Neural cell (in vitro differentiated cells): ENCODE measurements at regions not wholly inside any gene's neighbourhood (a gene's known extent, or its start where the extent isn't known, plus 50 kb on each side); places are given as distances from the start of the nearest gene placed in this dataset.

Experiments used
- H2AFZ ChIP-seq: fragments of 200-600, 300-800 bp; sonication (generic), shearing (Covaris generic); 2 replicates; pipeline ENCODE4 v1.6.0; 2014; ENCODE audit warnings: low read depth, mild to moderate bottlenecking, antibody characterized with exemption, low read length, moderate library complexity
- H3F3A ChIP-seq: fragments of 200-600 bp; shearing (Covaris generic); 2 replicates; pipeline ENCODE4 v1.6.1; 2016; ENCODE audit warnings: mild to moderate bottlenecking, moderate library complexity, mixed read lengths, antibody characterized with exemption, low read length; ENCODE audit not compliant: insufficient read depth, poor library complexity, severe bottlenecking
- H3K27ac ChIP-seq: fragments of 200-600, 300-800 bp; sonication (generic), shearing (Covaris generic); 2 replicates; pipeline ENCODE4 v1.5.1; 2014; ENCODE audit warnings: mild to moderate bottlenecking, low read length, moderate library complexity
- H3K27me3 ChIP-seq: fragments of 300-800, 200-600 bp; sonication (generic), shearing (Covaris generic); 2 replicates; pipeline ENCODE4 v1.6.0; 2014; ENCODE audit warnings: mild to moderate bottlenecking, low read depth, low read length, moderate library complexity; ENCODE audit not compliant: insufficient read depth
- H3K36me3 ChIP-seq: fragments of 300-800, 200-600 bp; sonication (generic), shearing (Covaris generic); 2 replicates; pipeline ENCODE4 v1.5.1; 2014; ENCODE audit warnings: mild to moderate bottlenecking, antibody characterized with exemption, low read length, moderate library complexity; ENCODE audit not compliant: insufficient read depth
- H3K4me2 ChIP-seq: fragments of 300-800, 200-600 bp; sonication (generic), shearing (Covaris generic); 2 replicates; pipeline ENCODE4 v1.6.0; 2014; ENCODE audit warnings: mild to moderate bottlenecking, low read length
- H3K4me3 ChIP-seq: fragments of 300-800, 200-600 bp; sonication (generic), shearing (Covaris generic); 2 replicates; pipeline ENCODE4 v1.5.1; 2014; ENCODE audit warnings: mild to moderate bottlenecking, low read length, moderate library complexity
- H3K79me2 ChIP-seq: fragments of 200-600 bp; shearing (Covaris generic); replicated peaks from 2 replicates; pipeline ENCODE4 v1.6.0; 2014; ENCODE audit warnings: mild to moderate bottlenecking, low read length, moderate library complexity; ENCODE audit not compliant: insufficient read depth
- H3K9ac ChIP-seq: fragments of 300-800, 200-600 bp; sonication (generic), shearing (Covaris generic); 2 replicates; pipeline ENCODE4 v1.6.1; 2016; ENCODE audit warnings: mild to moderate bottlenecking, low read length, mixed read lengths
- H3K9me2 ChIP-seq: fragments of 200-600 bp; shearing (Covaris generic); 2 replicates; pipeline ENCODE4 v1.6.1; 2016; ENCODE audit warnings: mild to moderate bottlenecking, low read length, mixed read lengths; ENCODE audit not compliant: insufficient read depth
- H3K9me3 ChIP-seq: fragments of 200-600, 300-800 bp; sonication (generic), shearing (Covaris generic); 2 replicates; pipeline ENCODE4 v1.6.1; 2016; ENCODE audit warnings: mild to moderate bottlenecking, mixed run types, low read length, moderate library complexity, mixed read lengths
- H4K20me1 ChIP-seq: fragments of 200-600 bp; shearing (Covaris generic); 2 replicates; pipeline ENCODE4 v1.6.1; 2016; ENCODE audit warnings: mild to moderate bottlenecking, mixed run types; ENCODE audit not compliant: insufficient read depth
- CTCF ChIP-seq: fragments of 450-650 bp; IDR thresholded peaks from 2 replicates; pipeline ENCODE4 v1.5.1; 2014; ENCODE audit warnings: antibody characterized with exemption, mild to moderate bottlenecking, moderate library complexity; ENCODE audit not compliant: poor library complexity, severe bottlenecking
- EP300 ChIP-seq: fragments of 450-650 bp; conservative IDR thresholded peaks from 2 replicates; pipeline ENCODE4 v1.6.1; 2014; ENCODE audit warnings: antibody characterized with exemption, mild to moderate bottlenecking, moderate library complexity; ENCODE audit not compliant: poor library complexity, severe bottlenecking
- EZH2 ChIP-seq: fragments of 200-600, 300-800 bp; shearing (Covaris generic), sonication (generic); IDR thresholded peaks from 2 replicates; pipeline ENCODE4 v1.6.1; 2014; ENCODE audit warnings: antibody characterized with exemption, low read length, borderline replicate concordance, mild to moderate bottlenecking; ENCODE audit not compliant: insufficient read depth, poor library complexity, severe bottlenecking
- MXI1 ChIP-seq: fragments of 450-650 bp; conservative IDR thresholded peaks from 2 replicates; pipeline ENCODE4 v1.6.1; 2014; ENCODE audit warnings: antibody characterized with exemption, mild to moderate bottlenecking; ENCODE audit not compliant: poor library complexity, severe bottlenecking
- POLR2AphosphoS5 ChIP-seq: IDR thresholded peaks from 2 replicates; pipeline ENCODE4 v1.6.1; 2012
- RAD21 ChIP-seq: fragments of 450-650 bp; conservative IDR thresholded peaks from 2 replicates; pipeline ENCODE4 v1.6.1; 2014; ENCODE audit warnings: antibody characterized with exemption, mild to moderate bottlenecking, moderate library complexity
- SMC3 ChIP-seq: fragments of 450-650 bp; conservative IDR thresholded peaks from 2 replicates; pipeline ENCODE4 v1.6.1; 2014; ENCODE audit warnings: antibody characterized with exemption, mild to moderate bottlenecking, moderate library complexity; ENCODE audit not compliant: poor library complexity
- TAF1 ChIP-seq: IDR thresholded peaks from 2 replicates; pipeline ENCODE4 v1.6.1; 2012; ENCODE audit warnings: low read depth
- TF ChIP-seq, protein P1 (sequence below): IDR thresholded peaks from 2 replicates; pipeline ENCODE4 v1.6.1; 2012; ENCODE audit warnings: borderline replicate concordance

- Histone ChIP-seq H3F3A (no peaks in the 10 kb centered on the region), H3K4me2 (no peak overlapping the region), H3K9ac (no peak overlapping the region), H2AFZ (no peak overlapping the region), H3K9me3 (no peaks in the 10 kb centered on the region), H3K4me3 (no peak overlapping the region), H3K36me3 (no peaks in the 10 kb centered on the region), H3K79me2 (no peaks in the 10 kb centered on the region), H3K9me2 (no peaks in the 10 kb centered on the region), H3K27me3 (no peaks in the 10 kb centered on the region), H3K27ac (no peak overlapping the region), H4K20me1 (no peaks in the 10 kb centered on the region)
- no peak for TF ChIP-seq EZH2
These were observed 106.3 kb downstream of the OGFRL1 start for GRCh38 chr6:71394926-71395325.

DNA sequence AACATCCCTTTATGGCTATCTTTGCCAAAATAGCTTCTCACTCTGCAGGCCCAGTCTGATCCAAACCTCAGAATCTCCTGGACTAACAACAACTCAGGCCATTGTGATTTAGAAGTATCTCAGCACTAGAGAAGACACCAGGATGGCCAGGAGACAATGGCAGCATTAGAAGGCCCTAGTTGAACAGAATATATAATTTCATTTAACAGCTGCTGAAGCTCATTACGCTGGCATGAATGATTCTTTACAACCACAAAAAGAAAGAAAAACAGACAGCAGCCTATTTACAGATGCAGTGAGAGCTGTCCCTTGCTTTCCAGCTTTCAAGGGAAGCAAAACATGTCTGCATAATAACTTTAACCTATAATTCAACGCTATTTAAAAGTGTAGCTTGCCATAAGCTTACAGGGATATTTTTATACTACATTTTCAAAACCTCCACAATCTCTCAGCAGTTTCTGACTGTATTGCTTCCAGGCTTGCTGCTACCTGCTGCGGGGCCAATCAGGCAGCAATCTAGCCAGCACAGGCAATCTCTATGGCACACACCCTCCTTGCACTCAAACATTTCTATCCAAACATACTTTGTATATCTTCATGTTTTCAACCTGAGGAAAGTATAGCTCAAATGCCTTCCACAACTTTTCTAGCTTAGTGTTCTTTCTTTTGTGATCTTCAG, 107.3 kb downstream of the OGFRL1 start:
- H3K9me2 ChIP-seq, result no peaks in the 10 kb centered on the region
- TF ChIP-seq CTCF (no peak), SMC3 (no peak), EP300 (no peak), RAD21 (no peak), MXI1 (no peak), TAF1 (no peak), POLR2AphosphoS5 (no peak), EZH2 (no peak)
- TF ChIP-seq, protein P1, sequence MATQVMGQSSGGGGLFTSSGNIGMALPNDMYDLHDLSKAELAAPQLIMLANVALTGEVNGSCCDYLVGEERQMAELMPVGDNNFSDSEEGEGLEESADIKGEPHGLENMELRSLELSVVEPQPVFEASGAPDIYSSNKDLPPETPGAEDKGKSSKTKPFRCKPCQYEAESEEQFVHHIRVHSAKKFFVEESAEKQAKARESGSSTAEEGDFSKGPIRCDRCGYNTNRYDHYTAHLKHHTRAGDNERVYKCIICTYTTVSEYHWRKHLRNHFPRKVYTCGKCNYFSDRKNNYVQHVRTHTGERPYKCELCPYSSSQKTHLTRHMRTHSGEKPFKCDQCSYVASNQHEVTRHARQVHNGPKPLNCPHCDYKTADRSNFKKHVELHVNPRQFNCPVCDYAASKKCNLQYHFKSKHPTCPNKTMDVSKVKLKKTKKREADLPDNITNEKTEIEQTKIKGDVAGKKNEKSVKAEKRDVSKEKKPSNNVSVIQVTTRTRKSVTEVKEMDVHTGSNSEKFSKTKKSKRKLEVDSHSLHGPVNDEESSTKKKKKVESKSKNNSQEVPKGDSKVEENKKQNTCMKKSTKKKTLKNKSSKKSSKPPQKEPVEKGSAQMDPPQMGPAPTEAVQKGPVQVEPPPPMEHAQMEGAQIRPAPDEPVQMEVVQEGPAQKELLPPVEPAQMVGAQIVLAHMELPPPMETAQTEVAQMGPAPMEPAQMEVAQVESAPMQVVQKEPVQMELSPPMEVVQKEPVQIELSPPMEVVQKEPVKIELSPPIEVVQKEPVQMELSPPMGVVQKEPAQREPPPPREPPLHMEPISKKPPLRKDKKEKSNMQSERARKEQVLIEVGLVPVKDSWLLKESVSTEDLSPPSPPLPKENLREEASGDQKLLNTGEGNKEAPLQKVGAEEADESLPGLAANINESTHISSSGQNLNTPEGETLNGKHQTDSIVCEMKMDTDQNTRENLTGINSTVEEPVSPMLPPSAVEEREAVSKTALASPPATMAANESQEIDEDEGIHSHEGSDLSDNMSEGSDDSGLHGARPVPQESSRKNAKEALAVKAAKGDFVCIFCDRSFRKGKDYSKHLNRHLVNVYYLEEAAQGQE, result no peak
- H3K9ac ChIP-seq, result no peak overlapping the region
- no peaks in the 10 kb centered on the region for H3K9me3 ChIP-seq
- no peak overlapping the region for H3K4me2 ChIP-seq
- no peaks in the 10 kb centered on the region for H3F3A ChIP-seq
- no peaks in the 10 kb centered on the region for H4K20me1 ChIP-seq
- H3K4me3 ChIP-seq, result no peak overlapping the region
- H2AFZ ChIP-seq, result no peak overlapping the region
- no peak overlapping the region for H3K27ac ChIP-seq
- H3K27me3 ChIP-seq, result no peaks in the 10 kb centered on the region
- no peaks in the 10 kb centered on the region for H3K79me2 ChIP-seq
- no peaks in the 10 kb centered on the region for H3K36me3 ChIP-seq
